ENCODE measurements at regions not wholly inside any gene's neighbourhood (a gene's known extent, or its start where the extent isn't known, plus 50 kb on each side); places are given as distances from the start of the nearest gene placed in this dataset.

DNA sequence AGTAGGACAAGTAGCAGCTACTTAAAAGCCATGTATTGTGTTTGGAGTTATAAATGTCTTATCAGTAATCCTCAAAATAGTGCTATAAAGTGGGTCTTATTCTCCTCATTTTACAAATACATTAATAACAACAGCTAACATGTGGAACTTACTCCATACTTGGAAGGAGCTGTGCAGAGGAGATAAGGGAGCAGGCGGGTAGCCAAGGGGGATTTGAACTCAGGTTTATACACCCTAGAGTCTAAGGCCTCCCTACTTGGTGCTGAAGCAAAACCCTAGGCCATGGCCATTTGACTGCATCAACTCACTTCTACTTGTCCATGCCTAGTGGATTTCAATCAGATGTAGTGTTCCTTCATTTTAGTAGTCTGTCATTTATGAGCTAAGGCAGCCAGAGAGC is 72.1 kb downstream of the LMO4 start:
- TF ChIP-seq, protein P1, sequence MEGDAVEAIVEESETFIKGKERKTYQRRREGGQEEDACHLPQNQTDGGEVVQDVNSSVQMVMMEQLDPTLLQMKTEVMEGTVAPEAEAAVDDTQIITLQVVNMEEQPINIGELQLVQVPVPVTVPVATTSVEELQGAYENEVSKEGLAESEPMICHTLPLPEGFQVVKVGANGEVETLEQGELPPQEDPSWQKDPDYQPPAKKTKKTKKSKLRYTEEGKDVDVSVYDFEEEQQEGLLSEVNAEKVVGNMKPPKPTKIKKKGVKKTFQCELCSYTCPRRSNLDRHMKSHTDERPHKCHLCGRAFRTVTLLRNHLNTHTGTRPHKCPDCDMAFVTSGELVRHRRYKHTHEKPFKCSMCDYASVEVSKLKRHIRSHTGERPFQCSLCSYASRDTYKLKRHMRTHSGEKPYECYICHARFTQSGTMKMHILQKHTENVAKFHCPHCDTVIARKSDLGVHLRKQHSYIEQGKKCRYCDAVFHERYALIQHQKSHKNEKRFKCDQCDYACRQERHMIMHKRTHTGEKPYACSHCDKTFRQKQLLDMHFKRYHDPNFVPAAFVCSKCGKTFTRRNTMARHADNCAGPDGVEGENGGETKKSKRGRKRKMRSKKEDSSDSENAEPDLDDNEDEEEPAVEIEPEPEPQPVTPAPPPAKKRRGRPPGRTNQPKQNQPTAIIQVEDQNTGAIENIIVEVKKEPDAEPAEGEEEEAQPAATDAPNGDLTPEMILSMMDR (IDR thresholded peaks at IDR 0.05; ENCODE audit: insufficient read depth, low read length): no peak
- TF ChIP-seq GABPA (IDR thresholded peaks at IDR 0.05; ENCODE audit: low read depth) (no peak), POLR2AphosphoS5 (IDR thresholded peaks at IDR 0.05; ENCODE audit: low read depth) (no peak), SPI1 (IDR thresholded peaks at IDR 0.05; ENCODE audit: borderline replicate concordance, low read depth) (no peak)
- TF ChIP-seq, protein P2, sequence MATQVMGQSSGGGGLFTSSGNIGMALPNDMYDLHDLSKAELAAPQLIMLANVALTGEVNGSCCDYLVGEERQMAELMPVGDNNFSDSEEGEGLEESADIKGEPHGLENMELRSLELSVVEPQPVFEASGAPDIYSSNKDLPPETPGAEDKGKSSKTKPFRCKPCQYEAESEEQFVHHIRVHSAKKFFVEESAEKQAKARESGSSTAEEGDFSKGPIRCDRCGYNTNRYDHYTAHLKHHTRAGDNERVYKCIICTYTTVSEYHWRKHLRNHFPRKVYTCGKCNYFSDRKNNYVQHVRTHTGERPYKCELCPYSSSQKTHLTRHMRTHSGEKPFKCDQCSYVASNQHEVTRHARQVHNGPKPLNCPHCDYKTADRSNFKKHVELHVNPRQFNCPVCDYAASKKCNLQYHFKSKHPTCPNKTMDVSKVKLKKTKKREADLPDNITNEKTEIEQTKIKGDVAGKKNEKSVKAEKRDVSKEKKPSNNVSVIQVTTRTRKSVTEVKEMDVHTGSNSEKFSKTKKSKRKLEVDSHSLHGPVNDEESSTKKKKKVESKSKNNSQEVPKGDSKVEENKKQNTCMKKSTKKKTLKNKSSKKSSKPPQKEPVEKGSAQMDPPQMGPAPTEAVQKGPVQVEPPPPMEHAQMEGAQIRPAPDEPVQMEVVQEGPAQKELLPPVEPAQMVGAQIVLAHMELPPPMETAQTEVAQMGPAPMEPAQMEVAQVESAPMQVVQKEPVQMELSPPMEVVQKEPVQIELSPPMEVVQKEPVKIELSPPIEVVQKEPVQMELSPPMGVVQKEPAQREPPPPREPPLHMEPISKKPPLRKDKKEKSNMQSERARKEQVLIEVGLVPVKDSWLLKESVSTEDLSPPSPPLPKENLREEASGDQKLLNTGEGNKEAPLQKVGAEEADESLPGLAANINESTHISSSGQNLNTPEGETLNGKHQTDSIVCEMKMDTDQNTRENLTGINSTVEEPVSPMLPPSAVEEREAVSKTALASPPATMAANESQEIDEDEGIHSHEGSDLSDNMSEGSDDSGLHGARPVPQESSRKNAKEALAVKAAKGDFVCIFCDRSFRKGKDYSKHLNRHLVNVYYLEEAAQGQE (IDR thresholded peaks at IDR 0.05; ENCODE audit: insufficient replicate concordance, low read depth): no peak

Measured in HL-60 (cell line).